HG03139 (cell line): ENCODE measurements at regions not wholly inside any gene's neighbourhood (a gene's known extent, or its start where the extent isn't known, plus 50 kb on each side); places are given as distances from the start of the nearest gene placed in this dataset.

Experiments used
- ATAC-seq: cut with Tn5 transposase; IDR thresholded peaks from one replicate; pipeline ENCODE4 v1.9.1; 2021; ENCODE audit not compliant: unreplicated experiment

- no peak for ATAC-seq
These were observed 79.0 kb upstream of the SYT6 start for GRCh38 chr1:114232691-114233090.

GRCh38 chr1:114231301-114231700 is 77.6 kb upstream of the SYT6 start:
- no peak for ATAC-seq

GRCh38 chr1:114229368-114229767 is 75.7 kb upstream of the SYT6 start:
- no peak for ATAC-seq

GRCh38 chr1:114227059-114227458 is 73.4 kb upstream of the SYT6 start:
- no peak for ATAC-seq

DNA sequence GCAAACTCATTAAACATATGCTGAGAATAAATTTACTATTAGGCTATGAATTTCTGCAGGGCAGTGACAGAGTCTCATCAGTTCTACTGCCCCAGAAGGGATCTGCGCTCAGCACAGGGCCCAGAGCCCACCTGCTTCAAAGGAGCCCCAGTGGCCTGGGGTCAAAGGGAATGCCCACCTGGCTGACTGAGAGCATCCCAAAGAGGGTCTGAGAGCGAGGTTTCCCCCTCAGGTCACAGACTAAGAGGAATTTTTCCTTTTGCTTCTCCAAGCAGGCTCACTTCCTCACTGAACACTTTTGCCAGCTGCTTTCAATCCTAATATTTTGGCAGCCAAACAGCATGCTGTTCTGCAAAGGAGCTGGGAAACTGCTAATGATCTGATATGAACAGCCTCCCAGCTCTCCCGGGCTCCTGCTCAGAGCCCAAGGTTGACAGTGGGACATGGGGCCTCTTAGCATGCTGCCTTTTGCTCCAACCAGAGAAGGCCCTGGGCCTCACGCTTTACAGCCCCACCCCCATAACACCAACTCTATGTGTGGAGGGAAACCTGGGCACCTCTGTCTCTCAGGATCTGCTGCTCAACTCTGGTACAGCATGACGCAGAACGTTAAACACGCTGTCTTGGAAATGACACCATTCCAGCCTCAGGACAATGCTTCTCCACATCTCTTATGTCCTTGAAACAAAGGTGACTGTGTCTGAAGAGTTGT is 70.7 kb upstream of the SYT6 start:
- no peak for ATAC-seq

GRCh38 chr1:114222920-114223319 is 69.3 kb upstream of the SYT6 start:
- no peak for ATAC-seq

GRCh38 chr1:114219172-114219868 is 65.7 kb upstream of the SYT6 start:
- no peak for ATAC-seq

- no peak for ATAC-seq
These were observed 64.9 kb upstream of the SYT6 start for GRCh38 chr1:114218361-114219171.

DNA sequence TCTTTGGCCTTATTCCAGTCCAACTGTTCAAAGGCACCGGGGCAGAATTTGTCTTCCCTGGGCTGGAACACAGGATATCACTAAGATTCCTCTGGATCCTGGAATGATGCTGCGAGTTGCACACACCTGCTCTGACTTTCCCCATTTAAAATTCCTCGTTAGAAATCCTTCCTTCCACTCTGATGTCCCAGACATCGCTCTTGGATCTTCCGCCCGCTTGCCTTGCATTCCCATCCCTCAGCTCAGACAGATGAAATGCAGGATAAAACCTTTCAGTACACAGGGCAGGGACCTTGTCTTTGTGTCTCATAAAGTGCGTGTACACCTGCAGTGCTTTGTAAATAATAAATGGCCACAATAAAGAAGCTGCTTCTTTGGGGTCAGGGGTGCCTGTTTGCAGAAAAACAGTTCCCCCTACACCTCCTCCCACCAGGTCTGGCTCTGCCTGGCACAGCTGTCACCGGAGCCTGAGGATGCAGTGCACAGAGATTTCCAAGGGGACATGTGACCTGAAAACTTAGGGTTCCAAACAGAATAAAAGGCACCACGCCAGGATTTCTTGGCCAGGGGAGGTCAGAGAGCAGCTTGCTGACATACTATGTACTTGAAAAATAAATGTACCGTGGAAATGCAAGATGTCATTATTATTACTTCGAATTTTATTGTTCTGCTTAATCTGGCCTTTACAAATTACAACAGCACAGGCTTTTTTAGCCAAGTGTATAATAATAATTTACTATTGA is 62.9 kb upstream of the SYT6 start:
- ATAC-seq: no peak

- no peak for ATAC-seq
These were observed 61.8 kb upstream of the SYT6 start for GRCh38 chr1:114215436-114215835.

GRCh38 chr1:114214016-114214415 is 60.3 kb upstream of the SYT6 start:
- ATAC-seq: no peak

- ATAC-seq: no peak
These were observed 56.3 kb upstream of the SYT6 start for GRCh38 chr1:114209971-114210370.

DNA sequence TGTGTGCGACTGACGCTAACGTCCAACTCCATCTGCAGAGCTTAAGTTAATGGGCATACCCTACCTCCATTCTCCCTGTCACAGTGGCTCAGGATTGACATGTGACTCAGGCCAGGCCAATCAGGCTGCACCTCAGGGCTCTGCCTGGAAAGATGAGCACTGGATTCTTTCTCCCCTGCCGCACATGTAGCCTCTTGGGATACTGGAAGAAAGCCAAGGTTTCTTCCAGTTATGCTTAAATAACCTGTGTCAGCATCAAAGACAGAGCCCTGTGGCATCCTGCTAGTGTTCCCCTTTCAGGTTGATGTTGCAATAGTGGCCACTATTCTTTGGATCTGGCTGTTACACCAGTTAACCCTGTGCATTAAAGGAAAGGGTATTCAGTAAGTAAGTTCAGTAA is 55.0 kb upstream of the SYT6 start:
- no peak for ATAC-seq

DNA sequence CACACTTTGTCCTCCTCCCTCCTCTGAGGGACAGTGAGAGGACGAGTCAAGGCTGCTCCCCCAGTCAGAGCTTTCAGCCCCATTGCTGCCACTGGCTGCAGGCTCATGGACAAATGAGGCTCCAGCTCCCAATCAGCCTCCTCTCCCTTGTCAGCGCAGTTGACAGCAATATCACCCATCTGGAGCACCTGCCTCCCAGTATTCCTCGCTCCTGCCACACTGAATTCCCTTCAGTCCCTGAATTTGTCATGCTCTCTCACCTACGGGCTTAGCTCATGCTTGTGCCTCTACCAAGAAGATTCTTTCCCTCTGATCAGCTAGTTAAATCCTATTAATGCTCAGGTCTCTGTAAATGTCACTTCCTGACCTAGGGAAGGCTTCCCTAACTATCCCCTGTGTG is 54.4 kb upstream of the SYT6 start:
- no peak for ATAC-seq

DNA sequence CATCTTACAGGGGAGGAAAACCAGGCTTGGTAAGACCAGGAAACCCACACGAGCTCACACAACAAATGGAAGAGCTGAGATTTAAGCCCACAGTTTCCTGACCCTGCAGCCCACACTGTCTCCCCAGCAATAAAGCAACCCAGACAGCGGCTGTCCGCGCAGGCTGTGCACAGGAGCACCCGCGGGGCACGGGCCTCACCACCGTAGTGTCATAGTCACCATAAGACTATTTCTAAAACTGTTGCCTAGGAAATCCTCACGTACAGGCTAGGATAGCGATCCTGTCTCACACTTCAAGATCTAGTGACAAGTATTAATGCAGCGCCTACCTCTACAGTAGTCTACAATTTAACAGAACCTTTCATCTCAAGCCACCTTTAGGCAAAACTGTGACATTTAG is 54.0 kb upstream of the SYT6 start:
- no peak for ATAC-seq

DNA sequence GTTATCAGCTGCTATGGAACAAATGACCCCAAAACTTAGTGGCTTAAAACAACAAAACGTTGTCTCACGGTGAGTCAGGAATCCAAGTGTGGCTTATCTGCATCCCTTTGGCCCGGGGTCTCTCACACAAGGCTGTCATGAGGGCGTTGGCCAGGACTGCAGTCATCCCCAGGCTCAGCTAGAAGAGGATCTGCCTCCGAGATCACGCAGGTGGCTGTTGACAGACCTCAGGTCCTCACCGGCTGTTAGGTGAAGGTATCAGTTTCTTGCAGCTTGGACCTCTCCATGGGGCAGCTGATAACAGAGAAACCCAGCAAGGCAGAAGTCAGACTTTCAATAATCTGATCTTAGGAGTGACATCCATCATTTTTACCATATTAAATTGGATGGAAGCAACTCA is 52.7 kb upstream of the SYT6 start:
- no peak for ATAC-seq

- no peak for ATAC-seq
These were observed 50.0 kb upstream of the SYT6 start for GRCh38 chr1:114203595-114204128.
